Astrocyte of the cerebellum (primary cell): ENCODE measurements at regions not wholly inside any gene's neighbourhood (a gene's known extent, or its start where the extent isn't known, plus 50 kb on each side); places are given as distances from the start of the nearest gene placed in this dataset.
A peak's percentile ranks its signal among the peaks of the same experiment; 100 is the strongest.

Experiments
- DNase-seq: peaks from one replicate; pipeline ENCODE4 v3.0.0-alpha.2; 2011; ENCODE audit warnings: low read depth
- H3K4me3 ChIP-seq: 2 replicates; pipeline ENCODE4 v1.5.1; 2011; ENCODE audit warnings: mild to moderate bottlenecking, low read depth, low read length, moderate library complexity
- in situ Hi-C: cut with HindIII; loops from 2 replicates; pipeline ENCODE4 v1.10.0; 2017; ENCODE audit warnings: low sequenced_read_pairs
- TF ChIP-seq, protein P1 (sequence below): IDR thresholded peaks from 2 replicates; pipeline ENCODE4 v1.5.1; 2012; ENCODE audit warnings: low read length, low read depth, moderate library complexity, mild to moderate bottlenecking; ENCODE audit errors: missing control alignments

DNA sequence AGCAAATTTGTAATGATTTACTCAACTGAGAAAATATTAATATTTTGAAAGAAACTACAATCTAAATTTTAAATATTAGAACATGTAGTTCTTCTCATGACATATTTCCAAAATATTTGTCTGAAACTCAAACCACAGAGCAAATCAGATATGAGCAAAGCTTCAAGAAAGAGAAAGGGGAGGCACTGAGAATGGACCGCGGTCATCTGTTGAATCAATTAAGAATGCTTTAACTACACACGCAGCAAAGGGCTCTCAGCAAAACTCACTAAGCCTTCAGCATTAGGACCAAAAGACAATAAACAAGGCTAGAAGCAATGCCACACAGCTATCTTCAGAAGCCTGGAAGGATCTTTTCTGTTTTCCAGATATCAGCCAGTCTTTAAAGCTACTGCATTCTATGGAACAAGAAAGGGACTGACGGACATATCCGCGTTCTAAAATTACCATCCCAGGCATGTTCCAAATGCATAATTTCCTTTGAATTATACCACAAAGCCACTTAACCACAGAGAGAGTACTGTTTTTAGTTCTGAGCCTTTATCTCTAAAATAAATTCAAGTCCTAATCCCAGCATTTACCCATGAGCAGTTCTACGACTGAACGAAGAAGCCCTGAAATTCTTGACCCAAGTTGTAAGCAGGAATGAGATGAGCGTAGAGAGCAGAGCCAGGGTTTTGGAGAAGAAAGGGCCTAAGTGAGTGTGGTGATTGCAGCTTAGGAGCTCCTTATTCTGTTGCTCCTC lies 513.5 kb downstream of the AGTPBP1 start:
- in situ Hi-C loops, result no loop called here
- no peak overlapping the region for H3K4me3 ChIP-seq
- DNase-seq, result no peak
- TF ChIP-seq, protein P1, sequence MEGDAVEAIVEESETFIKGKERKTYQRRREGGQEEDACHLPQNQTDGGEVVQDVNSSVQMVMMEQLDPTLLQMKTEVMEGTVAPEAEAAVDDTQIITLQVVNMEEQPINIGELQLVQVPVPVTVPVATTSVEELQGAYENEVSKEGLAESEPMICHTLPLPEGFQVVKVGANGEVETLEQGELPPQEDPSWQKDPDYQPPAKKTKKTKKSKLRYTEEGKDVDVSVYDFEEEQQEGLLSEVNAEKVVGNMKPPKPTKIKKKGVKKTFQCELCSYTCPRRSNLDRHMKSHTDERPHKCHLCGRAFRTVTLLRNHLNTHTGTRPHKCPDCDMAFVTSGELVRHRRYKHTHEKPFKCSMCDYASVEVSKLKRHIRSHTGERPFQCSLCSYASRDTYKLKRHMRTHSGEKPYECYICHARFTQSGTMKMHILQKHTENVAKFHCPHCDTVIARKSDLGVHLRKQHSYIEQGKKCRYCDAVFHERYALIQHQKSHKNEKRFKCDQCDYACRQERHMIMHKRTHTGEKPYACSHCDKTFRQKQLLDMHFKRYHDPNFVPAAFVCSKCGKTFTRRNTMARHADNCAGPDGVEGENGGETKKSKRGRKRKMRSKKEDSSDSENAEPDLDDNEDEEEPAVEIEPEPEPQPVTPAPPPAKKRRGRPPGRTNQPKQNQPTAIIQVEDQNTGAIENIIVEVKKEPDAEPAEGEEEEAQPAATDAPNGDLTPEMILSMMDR, result no peak

DNA sequence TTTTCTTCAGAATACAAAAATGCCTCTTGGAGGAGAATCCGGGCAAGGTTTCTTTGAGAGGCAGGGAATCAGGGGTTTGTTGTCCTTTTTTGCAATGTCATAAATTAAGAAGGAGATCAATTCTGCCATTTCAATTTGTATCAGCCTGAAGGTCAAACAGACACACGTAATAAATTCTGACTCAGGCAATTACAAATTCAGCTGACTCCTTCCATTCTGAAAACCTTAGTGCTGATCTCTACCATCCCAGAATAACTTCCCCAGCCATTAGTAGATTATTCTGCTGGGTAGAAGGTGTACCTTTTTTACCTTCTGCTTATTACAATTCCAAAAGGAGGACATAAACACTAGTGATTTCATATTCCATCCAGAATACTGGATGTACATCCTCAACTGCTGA lies 516.6 kb downstream of the AGTPBP1 start:
- H3K4me3 ChIP-seq, result no peak overlapping the region
- no peak for DNase-seq
- TF ChIP-seq, protein P1, result no peak
- in situ Hi-C loops, result no loop called here

DNA sequence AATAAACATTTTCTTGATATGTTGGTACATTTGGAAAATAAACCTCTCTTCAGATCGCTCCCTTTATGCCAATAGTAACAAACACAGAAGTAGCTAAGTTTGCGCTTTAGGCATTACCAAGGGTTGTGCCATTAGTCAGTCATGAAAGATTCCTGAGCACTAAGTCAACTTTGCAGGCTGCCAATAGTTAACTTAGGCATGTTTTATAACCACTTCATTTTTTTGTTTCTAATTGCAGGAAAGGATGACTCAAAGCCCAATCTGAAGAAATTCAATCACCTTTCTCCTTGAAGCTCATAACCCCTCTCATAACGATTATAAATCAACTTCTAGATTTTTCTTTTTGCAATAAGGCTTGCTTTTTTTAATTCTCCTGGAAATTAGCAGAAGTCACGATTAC lies 517.0 kb downstream of the AGTPBP1 start:
- in situ Hi-C loops, result no loop called here
- peak; percentile 86 for DNase-seq
- H3K4me3 ChIP-seq, result no peak overlapping the region
- TF ChIP-seq, protein P1, result no peak

DNA sequence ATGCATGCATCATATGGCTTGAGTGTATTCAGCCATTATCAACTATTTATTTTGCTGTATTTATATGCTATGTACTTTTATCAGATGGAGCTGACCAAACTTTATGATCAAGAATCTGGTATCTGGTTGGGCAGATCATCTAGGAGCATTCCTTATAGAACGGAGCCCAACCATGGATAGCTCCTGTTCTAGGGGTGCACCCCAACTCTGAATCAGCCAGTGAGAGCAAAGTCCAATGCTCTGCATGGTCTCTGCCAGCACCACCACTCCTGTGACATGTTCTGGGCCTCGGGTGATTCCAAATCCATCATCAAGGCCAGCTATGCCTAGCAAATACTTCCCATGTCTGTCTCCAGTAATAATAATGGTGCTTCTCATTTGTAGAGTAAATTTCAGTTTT lies 517.5 kb downstream of the AGTPBP1 start:
- no peak for DNase-seq
- in situ Hi-C loops, result no loop called here
- H3K4me3 ChIP-seq, result no peak overlapping the region
- TF ChIP-seq, protein P1, result no peak

DNA sequence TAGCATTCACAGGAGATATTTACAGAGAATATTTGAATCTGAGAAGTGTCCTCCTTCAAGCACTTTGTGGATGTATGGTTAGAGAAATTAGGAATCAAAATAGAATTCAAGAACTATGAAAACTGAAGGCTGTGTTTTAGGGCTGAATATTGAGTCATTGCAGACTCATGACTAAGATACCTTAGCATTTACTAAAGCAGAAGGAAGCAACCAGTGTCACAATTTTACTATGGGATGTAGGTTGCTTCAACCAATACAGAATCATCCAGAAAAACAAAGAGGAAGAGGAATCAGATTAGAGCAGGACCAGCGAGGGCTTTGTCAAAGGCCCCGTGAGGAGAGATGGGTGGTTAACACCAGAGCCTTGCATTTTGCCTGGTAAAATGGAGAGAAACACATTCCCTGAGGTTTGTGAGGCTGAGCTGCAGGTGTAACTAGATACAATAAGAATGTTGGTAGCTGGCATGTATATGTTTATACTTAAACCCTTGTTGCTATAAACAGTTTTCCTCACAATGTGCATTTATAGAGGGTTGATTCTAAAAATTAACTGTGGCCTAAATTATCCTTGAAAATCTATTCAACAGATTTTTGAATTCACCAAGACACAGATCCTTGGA lies 518.1 kb downstream of the AGTPBP1 start:
- DNase-seq, result no peak
- in situ Hi-C loops, result no loop called here
- no peak overlapping the region for H3K4me3 ChIP-seq
- TF ChIP-seq, protein P1, result no peak

DNA sequence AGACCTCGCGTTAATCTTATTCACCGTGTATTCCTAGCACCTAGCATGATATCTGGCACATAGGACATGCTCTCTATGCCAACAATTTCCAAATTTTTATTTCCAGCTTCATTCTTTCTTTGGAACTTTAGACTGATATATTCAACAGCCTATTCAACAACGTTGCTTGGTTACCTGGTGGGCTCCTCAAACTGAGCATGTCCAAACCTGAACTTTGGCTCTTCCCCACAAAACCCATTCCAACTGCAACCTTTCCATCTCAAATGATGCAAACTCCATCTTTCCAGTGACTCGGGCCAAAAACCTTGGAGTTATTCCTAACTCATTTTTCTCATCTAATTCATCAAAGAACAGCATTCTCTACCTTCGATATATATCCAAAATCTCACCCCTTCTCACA lies 525.2 kb downstream of the AGTPBP1 start:
- in situ Hi-C loops, result no loop called here
- no peak for DNase-seq
- H3K4me3 ChIP-seq, result no peak overlapping the region
- TF ChIP-seq, protein P1, result no peak
